Neuronal stem cell (in vitro differentiated cells): ENCODE measurements at regions not wholly inside any gene's neighbourhood (a gene's known extent, or its start where the extent isn't known, plus 50 kb on each side); places are given as distances from the start of the nearest gene placed in this dataset.

Experiments used
- DNase-seq: peaks from one replicate; pipeline ENCODE4 v3.0.0-alpha.2; 2013; ENCODE audit warnings: low spot score
- H2AFZ ChIP-seq: one replicate; pipeline ENCODE4 v1.6.1; 2013; ENCODE audit warnings: mild to moderate bottlenecking, low read length, inconsistent platforms
- H2AK5ac ChIP-seq: 2 replicates; pipeline ENCODE4 v1.6.1; 2013; ENCODE audit warnings: low read depth, mild to moderate bottlenecking, inconsistent platforms, low read length, moderate library complexity, mixed read lengths
- H2BK120ac ChIP-seq: 2 replicates; pipeline ENCODE4 v1.6.1; 2013; ENCODE audit warnings: low read depth, mild to moderate bottlenecking, inconsistent platforms, low read length, moderate library complexity, mixed read lengths
- H2BK12ac ChIP-seq: one replicate; pipeline ENCODE4 v1.6.1; 2013; ENCODE audit warnings: low read length, inconsistent platforms
- H2BK15ac ChIP-seq: 2 replicates; pipeline ENCODE4 v1.6.1; 2013; ENCODE audit warnings: mild to moderate bottlenecking, low read length, inconsistent platforms, mixed read lengths
- H2BK5ac ChIP-seq: one replicate; pipeline ENCODE4 v1.6.1; 2013; ENCODE audit warnings: inconsistent platforms, mild to moderate bottlenecking, low read length, moderate library complexity
- H3K14ac ChIP-seq: one replicate; pipeline ENCODE4 v1.6.1; 2013; ENCODE audit warnings: low read length, inconsistent platforms
- H3K18ac ChIP-seq: 2 replicates; pipeline ENCODE4 v1.6.1; 2013; ENCODE audit warnings: low read length, inconsistent platforms
- H3K23ac ChIP-seq: 2 replicates; pipeline ENCODE4 v1.6.1; 2013; ENCODE audit warnings: low read depth, mild to moderate bottlenecking, mixed read lengths, low read length, inconsistent platforms; ENCODE audit not compliant: poor library complexity
- H3K27ac ChIP-seq: replicated peaks from 3 replicates; pipeline ENCODE4 v1.5.1; 2013; ENCODE audit warnings: low read length, inconsistent platforms
- H3K27me3 ChIP-seq, 3 experiments: 2 replicates each; pipeline ENCODE4 v1.6.1; 2013; ENCODE audit warnings: low read length in 3 of 3, mild to moderate bottlenecking in 2 of 3, inconsistent platforms in 1 of 3, low read depth in 1 of 3, mixed read lengths in 1 of 3, moderate library complexity in 1 of 3; ENCODE audit not compliant: control insufficient read depth in 3 of 3, insufficient read depth in 3 of 3
- H3K36me3 ChIP-seq, 2 donors: replicated peaks in 1 of 2; 2 replicates each; pipeline ENCODE4 v1.6.1; 2013; ENCODE audit warnings: low read length in 2 of 2; ENCODE audit not compliant: control insufficient read depth in 2 of 2, insufficient read depth in 2 of 2
- H3K4ac ChIP-seq: 2 replicates; pipeline ENCODE4 v1.6.1; 2013; ENCODE audit warnings: inconsistent platforms, mild to moderate bottlenecking, low read length, moderate library complexity
- H3K4me1 ChIP-seq, 2 donors: 1 replicate in 1 of 2; 2 replicates in 1 of 2; pipeline ENCODE4 v1.6.1; 2013; ENCODE audit warnings: low read length in 2 of 2, low read depth in 1 of 2; ENCODE audit not compliant: control insufficient read depth in 2 of 2, insufficient read depth in 1 of 2
- H3K4me2 ChIP-seq: one replicate; pipeline ENCODE4 v1.6.1; 2013; ENCODE audit warnings: mild to moderate bottlenecking, low read length, inconsistent platforms; ENCODE audit not compliant: insufficient read depth, poor library complexity, severe bottlenecking
- H3K4me3 ChIP-seq, 2 donors: 2 replicates each; pipeline ENCODE4 v1.5.1; 2013; ENCODE audit warnings: low read length in 2 of 2, mild to moderate bottlenecking in 2 of 2, inconsistent platforms in 1 of 2, moderate library complexity in 1 of 2
- H3K79me1 ChIP-seq: one replicate; pipeline ENCODE4 v1.6.1; 2013; ENCODE audit warnings: low read depth, mild to moderate bottlenecking, inconsistent platforms, low read length, moderate library complexity
- H3K9ac ChIP-seq: one replicate; pipeline ENCODE4 v1.6.1; 2013; ENCODE audit warnings: mild to moderate bottlenecking, low read depth, low read length, inconsistent platforms; ENCODE audit not compliant: poor library complexity
- H3K9me3 ChIP-seq, 2 donors: replicated peaks in 1 of 2; 2 replicates each; pipeline versions ENCODE3 to v1.6.1; 2013; ENCODE audit warnings: low read length in 2 of 2, mild to moderate bottlenecking in 2 of 2, inconsistent platforms in 1 of 2, low read depth in 1 of 2, mixed read lengths in 1 of 2, moderate library complexity in 1 of 2; ENCODE audit not compliant: control insufficient read depth in 2 of 2, insufficient read depth in 1 of 2
- H4K8ac ChIP-seq: one replicate; pipeline ENCODE4 v1.6.1; 2013; ENCODE audit warnings: low read depth, mild to moderate bottlenecking, inconsistent platforms, low read length, moderate library complexity
- H4K91ac ChIP-seq: one replicate; pipeline ENCODE4 v1.6.1; 2013; ENCODE audit warnings: low read length, low read depth, mild to moderate bottlenecking, inconsistent platforms; ENCODE audit not compliant: poor library complexity
- WGBS, 2 donors: extraction: QIAGEN DNeasy Blood & Tissue Kit; methylation state at CpG; one replicate each; pipeline ENCODE4 v1.1.7; 2013; ENCODE audit warnings: missing lambda C conversion rate in 2 of 2, mixed read lengths in 1 of 2; ENCODE audit not compliant: insufficient read length in 2 of 2, insufficient replicate concordance in 1 of 2; ENCODE audit errors: extremely low coverage in 2 of 2; 5-methylcytosine and 5-hydroxymethylcytosine counted together

- no peak overlapping the region for H2BK12ac ChIP-seq
- H3K14ac ChIP-seq: no peak overlapping the region
- H4K91ac ChIP-seq: no peak overlapping the region
- H2AK5ac ChIP-seq: no peak overlapping the region
- peaks cover 5 to 8% of the 10 kb centered on the region in 2 donors for H3K4me1 ChIP-seq
- H3K9ac ChIP-seq: no peak overlapping the region
- H3K4me3 ChIP-seq: no peak overlapping the region
- H3K27ac ChIP-seq: no peak overlapping the region
- no peak overlapping the region for H3K18ac ChIP-seq
- no peak overlapping the region for H2AFZ ChIP-seq
- no peaks in the 10 kb centered on the region for H3K9me3 ChIP-seq
- H3K23ac ChIP-seq: no peak overlapping the region
- H4K8ac ChIP-seq: no peak overlapping the region
- no peak overlapping the region for H2BK120ac ChIP-seq
- no peak overlapping the region for H3K4me2 ChIP-seq
- H3K79me1 ChIP-seq: no peaks in the 10 kb centered on the region
- peaks cover 0 to 2% of the 10 kb centered on the region in 2 donors for H3K36me3 ChIP-seq
- WGBS, 2 donors: no CpG with 5 or more reads among the region's 2 CpGs
- no peak overlapping the region for H3K4ac ChIP-seq
- no peak for DNase-seq
- H2BK15ac ChIP-seq: no peak overlapping the region
- no peak overlapping the region for H2BK5ac ChIP-seq
- H3K27me3 ChIP-seq: no peaks in the 10 kb centered on the region
These were observed 142.4 kb upstream of the FGF13 start for GRCh38 chrX:138853936-138854335.

GRCh38 chrX:138849521-138849920, 138.0 kb upstream of the FGF13 start:
- H2BK5ac ChIP-seq: no peak overlapping the region
- WGBS, 2 donors: no CpG with 5 or more reads among the region's 2 CpGs
- no peak overlapping the region for H3K9ac ChIP-seq

GRCh38 chrX:138847930-138848329, 136.4 kb upstream of the FGF13 start:
- Histone ChIP-seq H4K8ac (no peak overlapping the region), H3K36me3 (peaks cover 0 to 2% of the 10 kb centered on the region in 2 donors), H2BK5ac (no peak overlapping the region), H3K4ac (no peak overlapping the region), H3K14ac (no peak overlapping the region), H2AK5ac (no peak overlapping the region), H3K9ac (no peak overlapping the region), H3K27me3 (no peaks in the 10 kb centered on the region), H2BK15ac (no peak overlapping the region), H2BK12ac (no peak overlapping the region), H3K18ac (no peak overlapping the region), H3K27ac (no peak overlapping the region), H2BK120ac (no peak overlapping the region), H4K91ac (no peak overlapping the region), H3K4me2 (no peak overlapping the region), H2AFZ (no peak overlapping the region), H3K23ac (no peak overlapping the region), H3K9me3 (no peaks in the 10 kb centered on the region), H3K4me3 (no peak overlapping the region), H3K79me1 (no peaks in the 10 kb centered on the region), H3K4me1 (peaks cover 0 to 3% of the 10 kb centered on the region in 2 donors)
- no CpG with 5 or more reads among the region's 3 CpGs for WGBS, 2 donors
- DNase-seq: no peak

More at GRCh38 chrX:138849521-138849920, 138.0 kb upstream of the FGF13 start:
- Histone ChIP-seq H3K36me3 (peaks cover 0 to 2% of the 10 kb centered on the region in 2 donors), H3K9me3 (no peaks in the 10 kb centered on the region), H3K27ac (no peak overlapping the region), H2AFZ (no peak overlapping the region), H2BK12ac (no peak overlapping the region), H3K23ac (no peak overlapping the region), H3K4me3 (no peak overlapping the region), H2BK120ac (no peak overlapping the region), H3K4me2 (no peak overlapping the region), H4K91ac (no peak overlapping the region), H3K27me3 (no peaks in the 10 kb centered on the region), H4K8ac (no peak overlapping the region), H3K14ac (no peak overlapping the region), H3K79me1 (no peaks in the 10 kb centered on the region), H2BK15ac (no peak overlapping the region), H3K18ac (no peak overlapping the region), H2AK5ac (no peak overlapping the region), H3K4me1 (peaks cover 0 to 3% of the 10 kb centered on the region in 2 donors), H3K4ac (no peak overlapping the region)
- no peak for DNase-seq

- no peak overlapping the region for H2BK5ac ChIP-seq
- no peak overlapping the region for H3K4me3 ChIP-seq
- no peaks in the 10 kb centered on the region for H3K27me3 ChIP-seq
- WGBS, 2 donors: no CpG with 5 or more reads among the region's 3 CpGs
- H4K8ac ChIP-seq: no peak overlapping the region
- peaks cover 0 to 2% of the 10 kb centered on the region in 2 donors for H3K36me3 ChIP-seq
- H2AK5ac ChIP-seq: no peak overlapping the region
- H3K4me1 ChIP-seq: peaks cover 0 to 3% of the 10 kb centered on the region in 2 donors
- no peaks in the 10 kb centered on the region for H3K79me1 ChIP-seq
- peak; percentile 15 for DNase-seq
- no peak overlapping the region for H3K14ac ChIP-seq
- H2BK15ac ChIP-seq: no peak overlapping the region
- no peak overlapping the region for H3K23ac ChIP-seq
- no peak overlapping the region for H3K4me2 ChIP-seq
- H3K4ac ChIP-seq: no peak overlapping the region
- no peaks in the 10 kb centered on the region for H3K9me3 ChIP-seq
- no peak overlapping the region for H3K9ac ChIP-seq
- H3K18ac ChIP-seq: no peak overlapping the region
- H2BK12ac ChIP-seq: no peak overlapping the region
- H3K27ac ChIP-seq: peak overlapping the region; percentile 58
- H2AFZ ChIP-seq: no peak overlapping the region
- no peak overlapping the region for H2BK120ac ChIP-seq
- no peak overlapping the region for H4K91ac ChIP-seq
These were observed 134.3 kb upstream of the FGF13 start for GRCh38 chrX:138845786-138846185.
